ENCODE measurements at regions not wholly inside any gene's neighbourhood (a gene's known extent, or its start where the extent isn't known, plus 50 kb on each side); places are given as distances from the start of the nearest gene placed in this dataset.

DNA sequence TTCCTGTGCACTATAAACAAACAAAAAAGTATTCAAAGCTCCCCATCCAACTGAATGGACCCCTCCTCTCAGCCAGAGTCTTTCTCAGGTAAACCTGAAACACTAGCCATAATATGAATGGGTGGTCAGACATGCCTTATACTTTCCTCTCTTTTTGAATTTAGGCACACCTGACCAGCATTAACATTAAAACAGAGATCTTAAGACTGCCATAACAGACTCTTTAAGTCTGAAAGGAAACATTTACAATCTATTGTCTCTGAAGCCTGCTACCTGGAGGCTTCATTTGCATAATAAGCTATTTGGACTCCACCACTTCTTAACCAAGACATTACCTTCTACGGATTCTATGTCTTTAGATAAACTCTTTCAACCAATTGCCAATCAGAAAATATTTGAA lies 56.9 kb upstream of the SPIN4 start:
- TF ChIP-seq KDM5A (IDR thresholded peaks at IDR 0.05) (no peak), HEYL (CRISPR knock-in tag; IDR thresholded peaks at IDR 0.05) (no peak), CHD4 (IDR thresholded peaks at IDR 0.05; ENCODE audit: borderline replicate concordance) (no peak), NFE2L2 (conservative IDR thresholded peaks at IDR 0.05; ENCODE audit: low read length) (no peak), JUNB (IDR thresholded peaks at IDR 0.05) (no peak), CBX2 (IDR thresholded peaks at IDR 0.05; ENCODE audit: borderline replicate concordance, low read depth) (no peak), FOSL2 (IDR thresholded peaks at IDR 0.05) (no peak), FOSL2 (CRISPR knock-in tag; IDR thresholded peaks at IDR 0.05) (no peak), MAFK (IDR thresholded peaks at IDR 0.05; ENCODE audit: partially characterized antibody) (no peak), POLR2A (IDR thresholded peaks at IDR 0.05; ENCODE audit: low read length) (no peak), BHLHE40 (IDR thresholded peaks at IDR 0.05; ENCODE audit: low read depth, low read length) (no peak), CEBPB (IDR thresholded peaks at IDR 0.05) (no peak), RFX5 (IDR thresholded peaks at IDR 0.05) (no peak)
- TF ChIP-seq, protein P1, sequence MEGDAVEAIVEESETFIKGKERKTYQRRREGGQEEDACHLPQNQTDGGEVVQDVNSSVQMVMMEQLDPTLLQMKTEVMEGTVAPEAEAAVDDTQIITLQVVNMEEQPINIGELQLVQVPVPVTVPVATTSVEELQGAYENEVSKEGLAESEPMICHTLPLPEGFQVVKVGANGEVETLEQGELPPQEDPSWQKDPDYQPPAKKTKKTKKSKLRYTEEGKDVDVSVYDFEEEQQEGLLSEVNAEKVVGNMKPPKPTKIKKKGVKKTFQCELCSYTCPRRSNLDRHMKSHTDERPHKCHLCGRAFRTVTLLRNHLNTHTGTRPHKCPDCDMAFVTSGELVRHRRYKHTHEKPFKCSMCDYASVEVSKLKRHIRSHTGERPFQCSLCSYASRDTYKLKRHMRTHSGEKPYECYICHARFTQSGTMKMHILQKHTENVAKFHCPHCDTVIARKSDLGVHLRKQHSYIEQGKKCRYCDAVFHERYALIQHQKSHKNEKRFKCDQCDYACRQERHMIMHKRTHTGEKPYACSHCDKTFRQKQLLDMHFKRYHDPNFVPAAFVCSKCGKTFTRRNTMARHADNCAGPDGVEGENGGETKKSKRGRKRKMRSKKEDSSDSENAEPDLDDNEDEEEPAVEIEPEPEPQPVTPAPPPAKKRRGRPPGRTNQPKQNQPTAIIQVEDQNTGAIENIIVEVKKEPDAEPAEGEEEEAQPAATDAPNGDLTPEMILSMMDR (IDR thresholded peaks at IDR 0.05): no peak
